CD4-positive, alpha-beta T cell (primary cell): ENCODE measurements at regions not wholly inside any gene's neighbourhood (a gene's known extent, or its start where the extent isn't known, plus 50 kb on each side); places are given as distances from the start of the nearest gene placed in this dataset.

ENCODE experiments used
- ATAC-seq: fragments of 200-7000 bp; cut with Tn5 transposase; one replicate; pipeline ENCODE4 v1.10.0; 2022; ENCODE audit warnings: mild to moderate bottlenecking; ENCODE audit not compliant: poor library complexity
- CTCF ChIA-PET: fragments of 350-600 bp; sonication (Branson Sonifier 250); formaldehyde crosslinking; loops from one replicate; lab custom pipeline; 2021; ENCODE audit warnings: antibody characterized with exemption, inconsistent platforms; lab: Charles Lee
- POLR2A ChIA-PET: fragments of 350-600 bp; sonication (Branson Sonifier 250); formaldehyde crosslinking; loops from one replicate; lab custom pipeline; 2021; ENCODE audit warnings: antibody characterized with exemption, inconsistent platforms; lab: Charles Lee
- DNase-seq, 14 experiments: peaks; one replicate each; pipeline ENCODE4 v3.0.0-alpha.2; 2013 to 2020; ENCODE audit warnings: mixed read lengths in 2 of 14
- H3K27ac ChIP-seq, 2 donors: one replicate each; pipeline versions ENCODE4 v1.5.1 to v1.7.0; 2013; ENCODE audit warnings: low read length in 2 of 2, low read depth in 1 of 2, mild to moderate bottlenecking in 1 of 2
- H3K27me3 ChIP-seq, 2 experiments: 1 replicate in 1 of 2; 2 replicates in 1 of 2; pipeline versions ENCODE4 v1.6.1 to v1.7.0; 2013; ENCODE audit warnings: low read length in 2 of 2, control low read depth in 1 of 2, mild to moderate bottlenecking in 1 of 2, moderate library complexity in 1 of 2; ENCODE audit not compliant: insufficient read depth in 2 of 2, control insufficient read depth in 1 of 2
- H3K36me3 ChIP-seq: one replicate; pipeline ENCODE4 v1.6.1; 2013; ENCODE audit warnings: low read length, control low read depth; ENCODE audit not compliant: insufficient read depth
- H3K4me1 ChIP-seq: one replicate; pipeline ENCODE4 v1.6.1; 2013; ENCODE audit warnings: low read length, control low read depth; ENCODE audit not compliant: insufficient read depth
- H3K4me3 ChIP-seq: one replicate; pipeline ENCODE4 v1.5.1; 2013; ENCODE audit warnings: mild to moderate bottlenecking, low read length, moderate library complexity
- H3K9me3 ChIP-seq, 2 experiments: 1 replicate in 1 of 2; 2 replicates in 1 of 2; pipeline versions ENCODE4 v1.6.1 to v1.7.0; 2013; ENCODE audit warnings: low read length in 2 of 2, mild to moderate bottlenecking in 2 of 2, control low read depth in 1 of 2, moderate library complexity in 1 of 2; ENCODE audit not compliant: control insufficient read depth in 1 of 2, insufficient read depth in 1 of 2
- H3K27ac Mint-ChIP-seq: one replicate; pipeline ENCODE4 v1.8.0; 2020; ENCODE audit warnings: mixed read lengths
- H3K27me3 Mint-ChIP-seq: one replicate; pipeline ENCODE4 v1.8.0; 2021; ENCODE audit warnings: mixed read lengths
- H3K36me3 Mint-ChIP-seq: one replicate; pipeline ENCODE4 v1.8.0; 2021; ENCODE audit warnings: low read depth, mixed read lengths
- H3K4me1 Mint-ChIP-seq: one replicate; pipeline ENCODE4 v1.8.0; 2021; ENCODE audit warnings: low read depth, mixed read lengths
- H3K4me3 Mint-ChIP-seq: one replicate; pipeline ENCODE4 v1.8.0; 2020; ENCODE audit warnings: mild to moderate bottlenecking, mixed read lengths
- H3K9me3 Mint-ChIP-seq: one replicate; pipeline ENCODE4 v1.8.0; 2020; ENCODE audit warnings: mixed read lengths
- CTCF ChIP-seq: fragments of 200-600 bp; IDR thresholded peaks from one replicate; pipeline ENCODE4 v1.8.0; 2022; ENCODE audit warnings: antibody characterized with exemption, mild to moderate bottlenecking
- intact Hi-C, 2 experiments: fragments of 100-400 bp; cut with DNase I in 1 of 2; cut with micrococcal nuclease in 1 of 2; formaldehyde crosslinking; loops; one replicate each; pipeline versions ENCODE4 v1.15.1 to v1.9.0; 2023 to 2025; cut with DNase I, micrococcal nuclease

GRCh38 chrX:125394449-125394848, 74.8 kb downstream of the TEX13C start:
- no peaks in the 10 kb centered on the region for H3K9me3 Mint-ChIP-seq
- no peak for DNase-seq

GRCh38 chrX:125395626-125396025, 76.0 kb downstream of the TEX13C start:
- Mint-ChIP-seq H3K36me3 (no peaks in the 10 kb centered on the region), H3K4me1 (no peaks in the 10 kb centered on the region), H3K27me3 (no peaks in the 10 kb centered on the region), H3K4me3 (no peak overlapping the region), H3K9me3 (no peaks in the 10 kb centered on the region), H3K27ac (no peak overlapping the region)
- ChIA-PET POLR2A (no interaction called here), CTCF (no interaction called here)
- Histone ChIP-seq H3K9me3 (no peaks in the 10 kb centered on the region), H3K4me3 (no peak overlapping the region), H3K27ac (no peak overlapping the region), H3K4me1 (no peaks in the 10 kb centered on the region), H3K36me3 (no peaks in the 10 kb centered on the region), H3K27me3 (no peaks in the 10 kb centered on the region)
- ATAC-seq (no peak), DNase-seq (no peak)
- intact Hi-C loops: no loop called here
- no peak for TF ChIP-seq CTCF

More at GRCh38 chrX:125394449-125394848, 74.8 kb downstream of the TEX13C start:
- no peaks in the 10 kb centered on the region for H3K9me3 ChIP-seq
- TF ChIP-seq CTCF: no peak
- no peaks in the 10 kb centered on the region for H3K36me3 ChIP-seq
- no peaks in the 10 kb centered on the region for H3K4me1 ChIP-seq
- Mint-ChIP-seq H3K27me3 (no peaks in the 10 kb centered on the region), H3K4me3 (no peak overlapping the region), H3K27ac (no peak overlapping the region), H3K36me3 (no peaks in the 10 kb centered on the region), H3K4me1 (no peaks in the 10 kb centered on the region)
- ATAC-seq: no peak
- no peaks in the 10 kb centered on the region for H3K27me3 ChIP-seq
- no peak overlapping the region for H3K4me3 ChIP-seq
- H3K27ac ChIP-seq: no peak overlapping the region
- intact Hi-C loops: no loop called here
- ChIA-PET POLR2A (no interaction called here), CTCF (no interaction called here)

GRCh38 chrX:125398959-125399440, 79.3 kb downstream of the TEX13C start:
- TF ChIP-seq CTCF: no peak
- Histone ChIP-seq H3K36me3 (no peaks in the 10 kb centered on the region), H3K4me3 (no peak overlapping the region), H3K9me3 (no peaks in the 10 kb centered on the region), H3K4me1 (no peaks in the 10 kb centered on the region), H3K27me3 (no peaks in the 10 kb centered on the region), H3K27ac (no peak overlapping the region)
- ChIA-PET POLR2A (no interaction called here), CTCF (no interaction called here)
- Mint-ChIP-seq H3K36me3 (no peaks in the 10 kb centered on the region), H3K27me3 (no peaks in the 10 kb centered on the region), H3K9me3 (no peaks in the 10 kb centered on the region), H3K27ac (no peak overlapping the region), H3K4me3 (no peak overlapping the region), H3K4me1 (no peaks in the 10 kb centered on the region)
- intact Hi-C loops: no loop called here
- ATAC-seq (no peak), DNase-seq (no peak)
